K562 (cell line): ENCODE measurements at regions not wholly inside any gene's neighbourhood (a gene's known extent, or its start where the extent isn't known, plus 50 kb on each side); places are given as distances from the start of the nearest gene placed in this dataset.

Experiments
- ATAC-seq: fragments of 200-7000 bp; cut with Tn5 transposase; 3 replicates; pipeline ENCODE4 v1.9.1; 2020; ENCODE audit warnings: moderate library complexity
- BruUV-seq: library from RNA; stranded (reverse); fragments of 400-500 nt; replicated peaks from 2 replicates; lab custom pipeline; 2021; lab: Mats Ljungman, UMichigan
- CTCF ChIA-PET: fragments of 300-600 bp; formaldehyde crosslinking; extraction: SDS; loops from one replicate; lab custom pipeline; 2021; ENCODE audit warnings: low intra/inter-chr PET ratio; lab: Yijun Ruan, JAX
- POLR2A ChIA-PET: fragments of 300-600, 350-650 bp; sonication (Branson Sonifier 250); formaldehyde crosslinking; extraction: SDS; loops from one replicate; lab custom pipeline; 2021; ENCODE audit warnings: antibody characterized with exemption, inconsistent platforms; lab: Yijun Ruan, JAX
- DNase-seq, 4 experiments: peaks; one replicate each; pipeline versions ENCODE4 v3.0.0 to v3.0.0-alpha.2; 2011 to 2018; ENCODE audit warnings: low spot score in 3 of 4, mixed read lengths in 3 of 4; ENCODE audit errors: extremely low read depth in 1 of 4
- FAIRE-seq: peaks from 2 replicates; lab custom pipeline; 2011; peaks lifted over from hg19 to GRCh38; lab: Jason Lieb, UNC
- H2AFZ ChIP-seq: 2 replicates; pipeline ENCODE4 v1.6.0; 2011; ENCODE audit warnings: low read depth, low read length, control low read depth, inconsistent platforms
- H3K27ac ChIP-seq: fragments of 200-600 bp; 3 replicates; pipeline ENCODE4 v1.8.0; 2011; ENCODE audit warnings: low read depth, mild to moderate bottlenecking, control low read depth, inconsistent platforms, low read length, moderate library complexity, mixed read lengths; ENCODE audit errors: extremely low read depth
- H3K27me3 ChIP-seq, 2 experiments: fragments of 300-600 bp in 1 of 2; 2 replicates in 1 of 2; 3 replicates in 1 of 2; pipeline versions ENCODE4 v1.6.0 to v1.8.0; 2011; ENCODE audit warnings: inconsistent platforms in 2 of 2, low read length in 2 of 2, mild to moderate bottlenecking in 1 of 2, mixed read lengths in 1 of 2, moderate library complexity in 1 of 2; ENCODE audit not compliant: control insufficient read depth in 2 of 2, insufficient read depth in 2 of 2
- H3K36me3 ChIP-seq: fragments of 300-600 bp; 3 replicates; pipeline ENCODE4 v1.8.0; 2011; ENCODE audit warnings: mild to moderate bottlenecking, low read length, inconsistent platforms; ENCODE audit not compliant: control insufficient read depth, insufficient read depth
- H3K4me1 ChIP-seq, 2 experiments: fragments of 200-600 bp in 1 of 2; replicated peaks in 1 of 2; 2 replicates in 1 of 2; 3 replicates in 1 of 2; pipeline versions ENCODE4 v1.5.1 to v1.8.0; 2011; ENCODE audit warnings: inconsistent platforms in 2 of 2, low read length in 2 of 2, mild to moderate bottlenecking in 1 of 2, mixed read lengths in 1 of 2, moderate library complexity in 1 of 2; ENCODE audit not compliant: control insufficient read depth in 2 of 2, insufficient read depth in 2 of 2
- H3K4me2 ChIP-seq: 2 replicates; pipeline ENCODE4 v1.6.1; 2011; ENCODE audit warnings: low read length, control low read depth, inconsistent platforms, mixed read lengths; ENCODE audit not compliant: insufficient read depth
- H3K4me3 ChIP-seq: fragments of 200-600 bp; sonication (generic), shearing (Covaris generic); 2 replicates; pipeline ENCODE4 v1.5.1; 2016; ENCODE audit warnings: control low read depth, inconsistent platforms
- H3K79me2 ChIP-seq: fragments of 200-600 bp; 3 replicates; pipeline ENCODE4 v1.8.0; 2011; ENCODE audit warnings: low read length, inconsistent platforms; ENCODE audit not compliant: control insufficient read depth, insufficient read depth
- H3K9ac ChIP-seq, 2 experiments: 2 replicates each; pipeline versions ENCODE4 v1.6.0 to v1.6.1; 2011; ENCODE audit warnings: low read depth in 2 of 2, low read length in 2 of 2, control low read depth in 1 of 2, inconsistent platforms in 1 of 2, mild to moderate bottlenecking in 1 of 2, mixed read lengths in 1 of 2; ENCODE audit not compliant: insufficient read depth in 1 of 2
- H3K9me1 ChIP-seq: one replicate; pipeline ENCODE4 v1.6.0; 2011; ENCODE audit warnings: inconsistent platforms, mild to moderate bottlenecking, low read length, moderate library complexity; ENCODE audit not compliant: control insufficient read depth, insufficient read depth
- H3K9me3 ChIP-seq: replicated peaks from 2 replicates; pipeline ENCODE4 v1.5.1; 2011; ENCODE audit warnings: low read depth, low read length, inconsistent platforms; ENCODE audit not compliant: control insufficient read depth, insufficient read depth
- H4K20me1 ChIP-seq: replicated peaks from 2 replicates; pipeline ENCODE4 v1.6.1; 2011; ENCODE audit warnings: low read length, inconsistent platforms, mixed read lengths; ENCODE audit not compliant: control insufficient read depth, insufficient read depth
- AFF1 ChIP-seq, 2 experiments: fragments of 450-650 bp; IDR thresholded peaks; 2 replicates each; pipeline ENCODE4 v1.6.1; 2018; ENCODE audit warnings: mild to moderate bottlenecking in 2 of 2, low read depth in 1 of 2; ENCODE audit not compliant: partially characterized antibody in 2 of 2
- CSDE1 ChIP-seq, 2 experiments: fragments of 450-650 bp; IDR thresholded peaks; 2 replicates each; pipeline ENCODE4 v1.6.1; 2016; ENCODE audit warnings: mild to moderate bottlenecking in 1 of 2
- GMEB1 ChIP-seq: fragments of 250-450 bp; sonication (Bioruptor Pico); IDR thresholded peaks from 2 replicates; pipeline ENCODE4 v1.4.0; 2020; ENCODE audit warnings: mild to moderate bottlenecking
- HDAC6 ChIP-seq: IDR thresholded peaks from 2 replicates; pipeline ENCODE4 v1.6.1; 2012; ENCODE audit warnings: low read depth, mild to moderate bottlenecking, control low read depth, inconsistent platforms, low read length, moderate library complexity
- HOXB6 ChIP-seq: fragments of 250-450 bp; sonication (Bioruptor Pico); IDR thresholded peaks from 2 replicates; pipeline ENCODE4 v1.5.1; 2022; ENCODE audit warnings: mild to moderate bottlenecking, borderline replicate concordance
- KLF1 ChIP-seq: fragments of 450-650 bp; IDR thresholded peaks from 2 replicates; pipeline ENCODE4 v1.6.1; 2016; ENCODE audit warnings: missing genetic modification characterization, missing compliant biosample characterization
- L3MBTL2 ChIP-seq: fragments of 450-650 bp; IDR thresholded peaks from 2 replicates; pipeline ENCODE4 v1.6.1; 2016; ENCODE audit warnings: mild to moderate bottlenecking, moderate library complexity
- MNT ChIP-seq, 2 experiments: fragments of 450-650 bp; conservative IDR thresholded peaks; 2 replicates each; pipeline ENCODE4 v1.6.1; 2017; ENCODE audit warnings: mild to moderate bottlenecking in 2 of 2, moderate library complexity in 2 of 2
- PHB2 ChIP-seq: fragments of 450-650 bp; IDR thresholded peaks from 2 replicates; pipeline ENCODE4 v1.6.1; 2017; ENCODE audit warnings: low read depth
- STAT5A ChIP-seq: IDR thresholded peaks from 2 replicates; pipeline ENCODE4 v1.6.1; 2012; ENCODE audit warnings: low read length, inconsistent platforms, borderline replicate concordance
- TBP ChIP-seq: optimal IDR thresholded peaks from 2 replicates; pipeline ENCODE3; 2011; ENCODE audit warnings: low read depth, low read length, improper control_type of control experiment
- ZBTB12 ChIP-seq: fragments of 250-450 bp; sonication (Bioruptor Pico); IDR thresholded peaks from 2 replicates; pipeline ENCODE4 v1.4.0; 2020
- ZC3H4 ChIP-seq: sonication (generic); formaldehyde crosslinking; IDR thresholded peaks from 2 replicates; pipeline ENCODE4 v1.9.0; 2021; ENCODE audit warnings: missing genetic modification reagents, borderline replicate concordance
- ZNF121 ChIP-seq: sonication (generic); formaldehyde crosslinking; conservative IDR thresholded peaks from 2 replicates; pipeline ENCODE4 v1.8.0; 2022; ENCODE audit warnings: missing genetic modification reagents
- ZNF124 ChIP-seq: sonication (generic); formaldehyde crosslinking; IDR thresholded peaks from 2 replicates; pipeline ENCODE4 v1.8.1; 2022; ENCODE audit warnings: missing genetic modification reagents
- ZNF253 ChIP-seq: fragments of 250-450 bp; sonication (Bioruptor Pico); conservative IDR thresholded peaks from 2 replicates; pipeline ENCODE4 v1.6.1; 2021; ENCODE audit warnings: mild to moderate bottlenecking
- ZNF699 ChIP-seq: fragments of 250-450 bp; sonication (Bioruptor Pico); IDR thresholded peaks from 2 replicates; pipeline ENCODE4 v1.8.0; 2021; ENCODE audit warnings: mild to moderate bottlenecking, moderate library complexity; ENCODE audit not compliant: insufficient replicate concordance
- in situ Hi-C: fragments of 300-500 bp; cut with MboI; formaldehyde crosslinking; loops from 4 replicates; pipeline ENCODE4 v1.15.0; 2018; ENCODE audit warnings: inconsistent platforms, mixed read lengths
- intact Hi-C: fragments of 100-400 bp; cut with micrococcal nuclease; formaldehyde crosslinking; loops from 2 replicates; pipeline ENCODE4 v1.14.2; 2022

- TF ChIP-seq ZNF253 (CRISPR knock-in tag) (no peak), L3MBTL2 (no peak), ZNF124 (CRISPR knock-in tag) (no peak), HOXB6 (CRISPR knock-in tag) (no peak), ZC3H4 (CRISPR knock-in tag) (no peak), PHB2 (no peak), AFF1 (IDR thresholded peaks at IDR 0.05; ENCODE audit: low read depth in 1 of 2, partially characterized antibody in 2 of 2) (no peak), ZNF699 (CRISPR knock-in tag) (no peak), CSDE1 (IDR thresholded peaks at IDR 0.05) (no peak), STAT5A (no peak), TBP (no peak), GMEB1 (no peak), ZBTB12 (CRISPR knock-in tag) (no peak), MNT (conservative IDR thresholded peaks at IDR 0.05) (no peak), KLF1 (tag) (no peak), ZNF121 (no peak), HDAC6 (no peak)
- BruUV-seq = no TSS peak
- FAIRE-seq = no peak
These were observed 981.4 kb downstream of the TMEM182 start for GRCh38 chr2:103743195-103743594.

More at GRCh38 chr2:103743195-103743594, 981.4 kb downstream of the TMEM182 start:
- no peak overlapping the region for H3K9ac ChIP-seq
- ATAC-seq (no peak), DNase-seq (no peak)
- in situ Hi-C loops = no loop called here
- no peaks in the 10 kb centered on the region for H4K20me1 ChIP-seq
- H3K4me3 ChIP-seq = no peak overlapping the region
- CTCF ChIA-PET = no interaction called here
- no peaks in the 10 kb centered on the region for H3K36me3 ChIP-seq
- POLR2A ChIA-PET = interaction anchor here (1.2 kb wide), 1 partner anchor 15 kb away, joined by 3 read pairs; no protein-coding TSS in a partner anchor
- H3K79me2 ChIP-seq = no peaks in the 10 kb centered on the region
- H3K9me1 ChIP-seq = no peaks in the 10 kb centered on the region
- H3K9me3 ChIP-seq = no peaks in the 10 kb centered on the region
- H3K27ac ChIP-seq = no peak overlapping the region
- H3K27me3 ChIP-seq = no peaks in the 10 kb centered on the region
- H3K4me2 ChIP-seq = no peak overlapping the region
- H2AFZ ChIP-seq = no peak overlapping the region
- intact Hi-C loops = no loop called here
- H3K4me1 ChIP-seq = no peaks in the 10 kb centered on the region
